ENCODE measurements at regions not wholly inside any gene's neighbourhood (a gene's known extent, or its start where the extent isn't known, plus 50 kb on each side); places are given as distances from the start of the nearest gene placed in this dataset.

DNA sequence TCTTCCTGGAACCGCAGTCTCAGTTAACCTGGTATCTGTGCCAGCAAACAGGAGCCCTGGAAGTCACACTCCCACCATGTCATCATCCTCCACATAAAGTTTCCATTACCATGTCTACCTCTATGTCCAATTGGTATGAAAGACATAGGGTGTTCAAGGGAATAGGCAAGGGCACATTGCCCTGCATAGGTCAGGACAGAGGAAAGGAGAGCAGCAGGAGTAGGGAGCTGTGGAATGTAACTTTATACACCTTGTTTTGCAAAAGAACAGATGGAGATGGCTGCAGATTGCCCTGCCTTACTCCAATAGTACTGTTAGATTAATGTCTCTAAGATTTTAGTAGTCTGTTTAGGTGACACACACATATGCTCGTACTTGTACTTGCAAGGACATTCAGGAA lies 1056.4 kb downstream of the NTRK3 start:
- Histone ChIP-seq H3K27ac (ENCODE audit: extremely low read length, insufficient read depth, low read length) (no peak overlapping the region), H4K20me1 (ENCODE audit: insufficient read depth, low read length) (no peaks in the 10 kb centered on the region), H3K4me1 (ENCODE audit: insufficient read depth, low read length) (no peaks in the 10 kb centered on the region), H3K9me3 (ENCODE audit: low read length) (peaks cover 85% of the 10 kb centered on the region), H3K4me3 (replicated peaks in 1 of 3; ENCODE audit: insufficient read depth in 1 of 3, low read depth in 2 of 3, low read length in 3 of 3) (no peak overlapping the region), H3K4me2 (ENCODE audit: low read depth, low read length) (no peak overlapping the region), H3K9ac (ENCODE audit: insufficient read depth, low read depth, low read length) (no peak overlapping the region), H2AFZ (ENCODE audit: low read length) (no peak overlapping the region), H3K27me3 (ENCODE audit: control insufficient read depth in 1 of 2, insufficient read depth in 2 of 2, low read length in 2 of 2) (no peaks in the 10 kb centered on the region), H3K36me3 (replicated peaks in 1 of 2; ENCODE audit: control insufficient read depth in 1 of 2, insufficient read depth in 2 of 2, low read length in 2 of 2) (no peaks in the 10 kb centered on the region), H3K79me2 (ENCODE audit: insufficient read depth, low read length) (no peaks in the 10 kb centered on the region)
- TF ChIP-seq ATM (IDR thresholded peaks at IDR 0.05; ENCODE audit: borderline replicate concordance) (no peak), KLF11 (CRISPR knock-in tag; IDR thresholded peaks at IDR 0.05) (no peak), ZC3H4 (CRISPR knock-in tag; IDR thresholded peaks at IDR 0.05; ENCODE audit: borderline replicate concordance) (no peak), NCOR1 (IDR thresholded peaks at IDR 0.05; ENCODE audit: borderline replicate concordance, low read length) (no peak), HOXD1 (CRISPR knock-in tag; IDR thresholded peaks at IDR 0.05) (no peak), SMAD1 (CRISPR knock-in tag; IDR thresholded peaks at IDR 0.05; ENCODE audit: borderline replicate concordance, low read depth) (no peak), ZNF775 (CRISPR knock-in tag; IDR thresholded peaks at IDR 0.05; ENCODE audit: borderline replicate concordance) (no peak), CREB1 (IDR thresholded peaks at IDR 0.05) (no peak), CREB1 (CRISPR knock-in tag; IDR thresholded peaks at IDR 0.05) (no peak), ZNF496 (CRISPR knock-in tag; IDR thresholded peaks at IDR 0.05; ENCODE audit: insufficient replicate concordance) (no peak), ZNF614 (CRISPR knock-in tag; IDR thresholded peaks at IDR 0.05; ENCODE audit: borderline replicate concordance) (no peak), PATZ1 (CRISPR knock-in tag; IDR thresholded peaks at IDR 0.05) (no peak), THAP11 (CRISPR knock-in tag; IDR thresholded peaks at IDR 0.05) (no peak), MED8 (CRISPR knock-in tag; IDR thresholded peaks at IDR 0.05; ENCODE audit: insufficient replicate concordance) (no peak), ZNF709 (CRISPR knock-in tag; IDR thresholded peaks at IDR 0.05) (no peak), ZNF672 (CRISPR knock-in tag; IDR thresholded peaks at IDR 0.05) (no peak), ZNF772 (CRISPR knock-in tag; IDR thresholded peaks at IDR 0.05) (no peak)
- TF ChIP-seq, protein P1, sequence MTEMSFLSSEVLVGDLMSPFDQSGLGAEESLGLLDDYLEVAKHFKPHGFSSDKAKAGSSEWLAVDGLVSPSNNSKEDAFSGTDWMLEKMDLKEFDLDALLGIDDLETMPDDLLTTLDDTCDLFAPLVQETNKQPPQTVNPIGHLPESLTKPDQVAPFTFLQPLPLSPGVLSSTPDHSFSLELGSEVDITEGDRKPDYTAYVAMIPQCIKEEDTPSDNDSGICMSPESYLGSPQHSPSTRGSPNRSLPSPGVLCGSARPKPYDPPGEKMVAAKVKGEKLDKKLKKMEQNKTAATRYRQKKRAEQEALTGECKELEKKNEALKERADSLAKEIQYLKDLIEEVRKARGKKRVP (CRISPR knock-in tag; IDR thresholded peaks at IDR 0.05), result no peak
- intact Hi-C loops (cut with micrococcal nuclease; ENCODE audit: unreplicated experiment), result no loop called here
- no TSS peak for BruUV-seq (replicated peaks)
- ChIA-PET POLR2A (no interaction called here), CTCF (ENCODE audit: low intra/inter-chr PET ratio, low total read pairs) (no interaction called here)
- DNase-seq (ENCODE audit: low spot score) (no peak), FAIRE-seq (no peak), ATAC-seq (no peak)
- WGBS (ENCODE audit: low lambda C conversion rate), result 0% methylated on average over 1 of the region's 2 CpGs
- in situ Hi-C loops (cut with HindIII; ENCODE audit: extremely low pct_ligation_motif_present, low pct_unique_long_range_greater_than_20kb), result no loop called here

Data from HepG2 (cell line).